Choroid plexus epithelial cell (primary cell): ENCODE measurements at regions not wholly inside any gene's neighbourhood (a gene's known extent, or its start where the extent isn't known, plus 50 kb on each side); places are given as distances from the start of the nearest gene placed in this dataset.
"Not testable (repeated sequence)": the region's sequence is repeated elsewhere in the genome, so short reads cannot be mapped to it uniquely, and the experiment has no call there.

Source experiments
- DNase-seq: peaks from one replicate; pipeline ENCODE4 v3.0.0-alpha.2; 2010; ENCODE audit warnings: low read depth
- H3K4me3 ChIP-seq: 2 replicates; pipeline ENCODE4 v1.5.1; 2011; ENCODE audit warnings: low read depth, mild to moderate bottlenecking, control low read depth, low read length, moderate library complexity
- TF ChIP-seq, protein P1 (sequence below): conservative IDR thresholded peaks from 2 replicates; pipeline ENCODE4 v1.5.1; 2011; ENCODE audit warnings: low read depth, mild to moderate bottlenecking, control low read depth, inconsistent platforms, low read length, moderate library complexity

DNA sequence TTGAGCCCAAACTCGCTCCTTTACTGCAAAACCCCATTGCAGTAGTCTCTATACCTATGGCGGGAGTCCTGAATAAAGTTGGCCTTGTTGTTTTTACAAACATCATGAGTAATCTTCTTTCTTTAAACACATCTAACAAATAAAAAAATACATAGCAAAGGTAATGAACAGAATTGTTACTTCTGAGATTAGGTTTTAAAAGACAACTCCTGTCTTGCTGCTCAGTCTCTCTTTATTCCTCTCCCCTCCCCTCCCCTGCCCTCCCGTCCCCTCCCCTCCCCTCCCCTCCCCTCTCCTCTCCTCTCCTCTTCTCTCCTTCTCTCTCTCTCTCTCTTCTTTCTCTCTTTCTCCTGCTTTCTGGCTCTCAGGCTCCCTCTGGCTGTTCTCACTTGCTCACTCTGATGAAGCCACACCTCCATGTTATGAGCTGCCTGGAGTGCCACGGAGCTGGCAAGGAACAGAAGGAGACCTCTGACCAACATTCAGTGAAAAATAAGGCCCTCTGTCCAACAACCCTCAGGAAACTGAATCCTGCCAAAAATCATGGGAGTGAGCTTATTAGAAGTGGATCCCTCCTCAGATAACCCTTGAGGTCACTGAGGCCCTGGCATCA lies 300.7 kb upstream of the MIR17HG start:
- TF ChIP-seq, protein P1, sequence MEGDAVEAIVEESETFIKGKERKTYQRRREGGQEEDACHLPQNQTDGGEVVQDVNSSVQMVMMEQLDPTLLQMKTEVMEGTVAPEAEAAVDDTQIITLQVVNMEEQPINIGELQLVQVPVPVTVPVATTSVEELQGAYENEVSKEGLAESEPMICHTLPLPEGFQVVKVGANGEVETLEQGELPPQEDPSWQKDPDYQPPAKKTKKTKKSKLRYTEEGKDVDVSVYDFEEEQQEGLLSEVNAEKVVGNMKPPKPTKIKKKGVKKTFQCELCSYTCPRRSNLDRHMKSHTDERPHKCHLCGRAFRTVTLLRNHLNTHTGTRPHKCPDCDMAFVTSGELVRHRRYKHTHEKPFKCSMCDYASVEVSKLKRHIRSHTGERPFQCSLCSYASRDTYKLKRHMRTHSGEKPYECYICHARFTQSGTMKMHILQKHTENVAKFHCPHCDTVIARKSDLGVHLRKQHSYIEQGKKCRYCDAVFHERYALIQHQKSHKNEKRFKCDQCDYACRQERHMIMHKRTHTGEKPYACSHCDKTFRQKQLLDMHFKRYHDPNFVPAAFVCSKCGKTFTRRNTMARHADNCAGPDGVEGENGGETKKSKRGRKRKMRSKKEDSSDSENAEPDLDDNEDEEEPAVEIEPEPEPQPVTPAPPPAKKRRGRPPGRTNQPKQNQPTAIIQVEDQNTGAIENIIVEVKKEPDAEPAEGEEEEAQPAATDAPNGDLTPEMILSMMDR = peak; percentile 29
- peak; percentile 11 for DNase-seq

GRCh38 chr13:91050970-91051369 lies 296.5 kb upstream of the MIR17HG start:
- TF ChIP-seq, protein P1 = no peak
- H3K4me3 ChIP-seq = no peak overlapping the region
- DNase-seq = no peak

More for the DNA sequence above, 300.7 kb upstream of the MIR17HG start:
- no peak overlapping the region for H3K4me3 ChIP-seq

GRCh38 chr13:91052876-91053275 lies 294.6 kb upstream of the MIR17HG start:
- no peak for DNase-seq
- no peak overlapping the region for H3K4me3 ChIP-seq
- TF ChIP-seq, protein P1 = no peak

- TF ChIP-seq, protein P1 = no peak
- no peak for DNase-seq
- no peak overlapping the region for H3K4me3 ChIP-seq
These were observed 294.0 kb upstream of the MIR17HG start for GRCh38 chr13:91053318-91054065.

- no peak overlapping the region for H3K4me3 ChIP-seq
- DNase-seq = no peak
- TF ChIP-seq, protein P1 = no peak
These were observed 292.6 kb upstream of the MIR17HG start for GRCh38 chr13:91054902-91055301.

- TF ChIP-seq, protein P1 = no peak
- DNase-seq = no peak
- no peak overlapping the region for H3K4me3 ChIP-seq
These were observed 290.7 kb upstream of the MIR17HG start for GRCh38 chr13:91056746-91057145.

DNA sequence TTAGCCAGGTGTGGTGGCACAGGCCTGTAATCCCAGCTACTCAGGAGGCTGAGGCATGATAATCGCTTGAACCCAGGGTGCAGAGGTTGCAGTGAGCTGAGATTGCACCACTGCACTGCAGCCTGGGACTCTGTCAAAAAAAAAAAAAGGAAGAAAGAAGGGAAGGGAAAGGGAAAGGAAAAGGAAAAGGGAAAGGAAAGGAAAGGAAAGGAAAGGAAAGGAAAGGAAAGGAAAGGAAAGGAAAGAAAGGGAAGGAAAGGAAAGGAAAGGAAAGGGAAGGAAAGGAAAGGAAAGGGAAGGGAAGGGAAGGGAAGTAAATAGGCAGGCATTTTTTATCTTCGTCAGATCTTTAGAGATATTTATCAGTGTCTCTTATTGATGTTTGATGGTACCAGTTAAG lies 290.0 kb upstream of the MIR17HG start:
- not testable (repeated sequence) for H3K4me3 ChIP-seq, DNase-seq
